GM21360 (cell line): ENCODE measurements at regions not wholly inside any gene's neighbourhood (a gene's known extent, or its start where the extent isn't known, plus 50 kb on each side); places are given as distances from the start of the nearest gene placed in this dataset.

Experiments
- ATAC-seq: cut with Tn5 transposase; IDR thresholded peaks from one replicate; pipeline ENCODE4 v1.9.1; 2021; ENCODE audit warnings: mild to moderate bottlenecking, moderate library complexity; ENCODE audit not compliant: unreplicated experiment

DNA sequence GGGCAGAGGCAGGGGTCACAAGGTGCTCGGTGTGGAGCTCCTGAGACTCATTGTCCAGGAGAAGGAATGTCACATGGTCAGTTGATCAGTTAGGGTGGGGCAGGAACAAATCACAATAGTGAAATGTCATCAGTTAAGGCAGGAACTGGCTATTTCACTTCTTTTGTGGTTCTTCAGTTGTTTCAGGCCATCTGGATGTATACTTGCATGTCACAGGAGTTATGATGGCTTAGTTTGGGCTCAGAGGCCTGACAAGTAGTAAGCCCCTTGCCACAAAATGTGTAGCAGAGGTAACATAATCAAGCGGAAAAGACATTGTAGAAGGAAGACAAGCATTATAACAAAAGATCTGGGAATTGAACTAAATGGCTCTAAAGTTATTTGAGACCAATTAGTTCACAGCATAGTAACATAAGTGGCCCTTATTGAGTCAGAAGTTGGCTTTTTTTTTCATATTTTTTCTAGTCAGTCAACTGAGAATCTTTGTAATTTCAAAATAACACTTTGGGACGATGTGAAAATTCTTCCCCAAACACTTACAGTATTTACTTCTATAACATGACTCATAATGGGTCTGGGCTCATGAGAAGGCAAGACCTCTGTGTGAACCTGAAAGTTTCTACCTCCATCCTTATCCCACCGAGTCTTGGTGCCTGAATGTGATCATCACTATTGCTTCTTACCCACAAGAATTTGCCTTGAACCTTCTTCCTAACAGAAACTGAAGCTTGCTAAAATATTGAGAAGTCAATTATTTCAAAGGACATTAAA is 137.0 kb upstream of the DPT start:
- ATAC-seq, result no peak

DNA sequence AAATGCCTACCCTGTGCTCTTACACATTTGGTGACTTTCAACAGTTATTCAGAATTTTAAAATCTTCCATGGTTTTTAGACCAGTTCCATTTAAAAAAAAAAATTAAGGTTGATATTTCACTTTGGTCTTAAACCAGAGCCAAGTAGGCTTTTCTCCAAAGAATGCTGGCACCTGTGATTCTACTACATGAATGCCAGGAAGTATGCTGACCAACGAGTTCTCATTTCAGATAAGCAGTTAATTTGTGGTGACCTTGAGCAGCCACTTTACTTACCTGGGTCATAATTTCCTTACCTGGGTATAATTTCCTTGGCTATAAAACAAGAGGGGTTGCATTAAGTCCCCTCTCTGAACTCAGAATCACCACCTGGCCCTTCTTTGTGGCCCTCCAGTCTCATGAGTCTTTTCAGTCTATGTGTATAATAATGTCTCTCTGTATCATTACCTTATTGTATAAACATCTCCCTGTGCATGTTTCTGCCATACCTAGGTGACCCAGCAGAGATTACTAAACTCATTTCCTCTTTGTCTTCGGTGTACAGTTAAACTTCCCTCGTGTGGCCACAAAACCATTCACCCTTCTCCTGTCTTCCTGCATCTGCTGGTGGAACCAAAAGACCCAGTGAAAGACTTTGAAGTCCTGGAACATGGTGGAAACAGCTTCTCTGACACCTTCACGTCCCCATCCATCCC is 139.1 kb upstream of the DPT start:
- ATAC-seq, result no peak

DNA sequence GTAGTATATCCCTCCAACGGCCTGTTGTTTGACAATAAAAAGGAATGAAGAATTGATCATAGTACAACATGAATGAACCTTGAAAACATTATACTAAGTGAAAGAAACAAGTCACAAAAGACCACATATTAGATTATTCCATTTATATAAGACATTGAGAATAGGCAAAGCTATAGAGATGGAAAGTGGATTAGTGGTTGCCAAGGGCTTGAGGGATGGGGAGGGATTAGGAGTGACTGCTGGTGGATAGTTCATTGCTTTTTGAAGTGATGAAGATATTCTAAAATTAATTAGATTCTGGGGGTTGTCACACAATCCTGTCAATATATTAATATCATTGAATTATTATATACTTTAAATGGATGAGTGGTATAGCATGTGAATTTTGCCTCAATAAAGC is 142.5 kb upstream of the DPT start:
- ATAC-seq, result no peak

DNA sequence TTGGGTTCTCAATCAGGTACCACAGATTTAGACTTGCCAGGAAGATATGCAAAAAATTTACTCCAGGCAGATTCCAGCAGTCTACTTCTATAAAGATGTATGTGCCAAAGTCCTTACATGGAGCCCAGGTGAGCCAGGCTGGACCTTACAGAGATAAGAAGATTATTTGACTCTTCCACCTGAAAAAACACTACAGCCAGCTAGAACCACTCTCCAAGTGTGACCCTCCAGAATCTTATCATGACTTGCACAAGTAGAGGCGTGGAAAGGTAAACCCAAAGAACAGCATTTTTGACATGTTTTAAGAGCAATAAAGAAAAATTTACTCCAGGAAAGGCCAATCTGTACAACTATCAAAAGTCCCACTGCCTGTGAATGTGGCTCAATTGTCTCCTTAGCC is 146.8 kb upstream of the DPT start:
- ATAC-seq, result no peak

DNA sequence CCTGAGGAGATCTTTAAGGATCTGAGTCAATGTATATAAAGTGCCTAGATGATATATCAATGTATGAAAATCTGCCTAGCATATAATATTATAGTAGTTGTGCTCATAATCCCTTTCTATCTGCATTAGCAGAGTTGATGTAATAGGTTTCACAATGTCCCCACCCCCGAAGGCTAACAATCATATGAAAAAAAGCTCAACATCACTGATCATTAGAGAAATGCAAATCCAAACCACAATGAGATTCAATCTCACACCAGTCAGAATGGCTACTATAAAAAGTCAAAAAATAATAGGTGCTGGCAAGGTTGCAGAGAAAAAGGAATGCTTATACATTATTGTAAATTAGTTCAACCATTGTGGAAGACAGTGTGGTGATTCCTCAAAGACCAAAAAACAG is 147.8 kb upstream of the DPT start:
- ATAC-seq, result no peak

DNA sequence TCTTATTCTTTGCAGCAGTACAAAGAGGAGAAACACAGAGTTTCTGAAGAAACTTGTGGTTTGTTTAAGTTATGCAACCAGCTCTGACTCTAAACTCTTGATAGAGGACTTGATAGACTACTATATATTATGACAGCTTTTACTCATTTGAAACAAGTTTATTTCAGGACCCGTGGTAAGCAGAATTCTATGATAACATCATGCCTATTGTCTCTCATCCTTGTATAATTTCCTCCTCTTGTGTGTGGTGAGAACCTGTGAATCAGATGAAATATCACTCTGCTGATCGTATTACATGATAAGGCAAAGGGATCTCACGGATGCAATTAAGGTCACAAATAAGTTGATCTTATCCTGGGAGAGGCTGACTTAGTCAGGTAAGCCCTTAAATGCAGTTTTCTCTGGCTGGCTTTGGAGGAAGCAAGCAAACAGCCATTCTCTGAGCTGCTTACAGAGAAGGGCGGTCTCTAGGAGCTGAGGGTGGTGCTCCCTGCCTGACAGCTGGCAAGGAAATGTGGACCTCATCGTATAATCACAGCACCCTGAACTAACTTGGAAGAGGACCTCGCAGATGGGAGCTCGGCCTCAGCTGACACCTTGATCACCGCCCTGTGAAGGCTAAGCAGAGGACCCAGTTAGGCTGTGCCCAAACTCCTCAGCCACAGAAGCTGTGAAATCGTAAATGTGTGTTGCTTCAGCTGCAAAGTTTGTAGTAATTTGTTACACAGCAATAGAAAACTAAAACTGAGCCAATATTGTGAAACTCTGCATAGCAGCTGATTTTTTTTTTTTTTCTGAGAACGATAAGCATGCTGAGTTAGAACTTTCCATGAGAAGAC is 151.1 kb upstream of the DPT start:
- no peak for ATAC-seq

DNA sequence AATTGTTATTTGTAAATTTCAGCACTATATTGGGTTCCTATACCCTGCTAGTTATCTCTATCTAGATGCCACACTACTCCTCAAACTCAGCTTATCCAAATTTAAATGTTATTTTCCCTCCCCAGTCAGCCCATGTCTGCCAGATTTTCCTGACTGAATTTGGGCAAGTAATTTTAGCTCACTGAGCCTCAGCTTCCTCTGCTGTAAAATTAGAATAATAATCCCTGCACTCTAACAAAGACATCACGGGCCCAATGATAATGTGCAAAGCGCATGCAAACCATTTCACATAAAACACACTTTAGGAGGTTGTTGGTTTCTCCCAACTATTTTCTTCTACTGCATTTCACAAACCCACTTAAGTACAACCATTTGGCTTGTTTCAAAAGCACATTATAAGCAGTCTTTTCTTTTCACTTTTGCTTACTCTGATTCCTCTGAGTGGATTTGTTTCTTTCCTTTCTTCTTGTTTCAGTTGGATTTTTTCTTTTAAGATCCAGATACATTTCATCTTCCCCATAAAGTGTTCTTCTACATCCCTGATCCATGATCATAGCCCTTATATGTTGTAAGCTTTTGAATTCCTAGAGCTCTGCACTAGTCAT is 152.8 kb upstream of the DPT start:
- ATAC-seq, result no peak

DNA sequence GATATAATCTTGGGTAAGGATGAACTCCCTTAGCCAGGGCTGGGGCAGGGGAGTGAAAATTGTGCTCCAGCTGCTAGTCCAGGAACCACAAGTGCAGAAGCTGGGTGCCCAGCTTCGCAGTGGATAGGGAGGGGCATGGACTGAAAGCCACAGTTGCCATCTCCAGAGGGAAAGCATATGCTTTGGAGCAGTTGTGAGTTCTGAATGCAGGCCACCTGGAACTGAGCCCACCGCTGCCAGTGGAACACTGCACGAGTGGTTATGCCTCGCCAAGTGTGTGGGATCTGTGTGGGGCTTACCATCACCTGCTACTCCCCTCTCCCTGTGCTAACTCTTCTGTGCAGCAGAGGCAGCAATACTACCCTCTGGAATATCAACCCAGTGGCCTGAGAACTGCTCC is 158.4 kb upstream of the DPT start:
- ATAC-seq, result no peak

DNA sequence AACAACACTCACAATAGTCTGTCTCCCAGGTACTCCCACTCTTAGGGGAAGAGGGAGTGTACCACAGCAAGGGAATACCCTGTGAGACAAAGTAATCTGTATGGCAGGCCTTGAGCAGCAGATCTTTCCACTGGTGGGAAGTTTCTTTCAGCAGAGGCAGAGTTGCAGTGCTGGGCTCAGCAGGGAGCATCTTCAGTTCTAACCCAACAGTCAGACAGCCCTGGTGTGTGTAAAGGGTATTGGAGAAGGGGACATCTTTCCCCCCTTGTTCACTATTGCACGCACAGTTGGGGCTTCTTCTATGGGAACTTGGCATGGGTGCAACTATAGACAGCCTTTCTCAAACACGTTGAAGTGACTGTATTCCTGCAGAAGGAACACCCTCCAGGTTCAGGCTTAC is 159.4 kb upstream of the DPT start:
- ATAC-seq, result no peak

DNA sequence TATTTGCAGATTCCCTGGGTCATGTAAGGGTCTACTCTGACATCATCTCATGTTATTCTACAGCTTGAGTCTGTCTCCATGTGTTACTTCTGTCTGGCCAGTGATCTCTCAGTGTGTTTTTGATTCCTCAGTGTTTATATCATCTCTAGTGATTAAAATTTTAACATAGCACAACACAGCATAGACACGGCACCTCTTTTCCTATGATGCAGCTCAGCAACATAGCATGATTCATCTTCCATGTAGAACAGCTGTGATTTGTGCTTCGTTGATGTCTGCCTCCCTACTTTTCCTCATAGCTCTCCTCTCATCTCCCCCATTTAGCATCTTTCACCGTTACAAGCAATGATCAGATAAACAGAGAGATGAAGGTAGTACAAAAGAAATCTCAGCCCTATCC is 163.9 kb upstream of the DPT start:
- no peak for ATAC-seq

DNA sequence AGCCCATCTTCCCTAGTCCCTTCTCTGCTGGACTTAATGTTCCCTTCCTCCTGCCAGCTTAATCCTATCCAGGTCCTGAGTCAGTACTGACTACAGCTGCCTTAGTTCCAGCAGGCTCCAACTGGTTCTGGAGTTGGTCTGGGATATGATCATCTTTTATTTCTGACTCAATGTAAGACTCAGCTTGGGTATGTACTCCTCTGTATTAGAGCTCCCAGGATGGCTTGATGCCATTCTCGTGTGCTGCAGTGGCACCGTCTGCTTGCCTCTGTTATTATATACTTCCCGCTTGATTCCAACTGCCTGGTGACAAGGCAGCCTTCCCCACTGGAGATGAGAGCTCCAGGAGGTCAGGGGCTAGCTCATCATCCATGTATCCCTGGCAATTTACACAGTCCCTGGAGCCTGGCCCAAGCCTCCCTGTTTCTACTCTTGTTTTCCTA is 164.4 kb upstream of the DPT start:
- ATAC-seq, result no peak

DNA sequence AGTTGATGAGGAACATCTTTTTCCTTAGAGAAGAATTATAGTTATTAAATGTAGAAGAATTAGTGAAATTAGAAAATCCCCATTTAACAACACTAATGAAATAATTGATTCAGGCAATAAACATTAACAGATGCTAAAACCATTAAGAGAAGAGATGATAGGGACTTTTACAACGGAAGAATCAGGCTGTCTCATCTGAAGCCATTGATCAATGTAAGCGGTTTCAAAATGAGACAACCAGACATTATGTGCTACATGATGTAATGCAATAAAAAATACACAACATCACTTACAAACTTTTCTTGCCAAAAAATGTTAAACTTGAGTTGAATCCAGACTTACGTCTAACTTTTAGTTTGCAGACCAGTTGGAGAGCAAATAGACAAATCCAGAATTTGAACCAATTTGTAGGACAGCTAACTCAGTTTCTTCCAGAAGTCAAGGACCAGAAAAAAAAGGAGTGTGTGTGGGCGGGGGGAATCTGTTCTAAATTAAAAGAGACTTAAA is 165.4 kb upstream of the DPT start:
- no peak for ATAC-seq

DNA sequence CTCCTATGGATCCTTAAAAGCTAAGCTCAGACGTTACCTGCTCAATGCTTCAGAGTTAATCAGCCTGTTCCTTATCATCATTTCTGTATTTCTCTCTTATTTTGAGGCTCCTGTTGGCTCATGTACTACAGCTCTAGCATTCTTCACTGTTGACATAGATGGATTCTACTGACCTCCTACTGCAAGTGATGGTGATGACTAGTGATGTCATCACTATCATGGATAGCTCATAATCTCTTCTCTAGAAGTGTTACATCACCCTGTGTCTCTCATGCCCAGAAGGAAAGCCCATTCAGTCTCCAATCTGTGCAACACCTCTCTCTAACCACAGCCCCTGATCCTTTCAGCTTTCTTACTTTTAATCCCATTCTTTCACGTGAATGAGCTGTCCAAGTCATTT is 168.2 kb upstream of the DPT start:
- no peak for ATAC-seq

DNA sequence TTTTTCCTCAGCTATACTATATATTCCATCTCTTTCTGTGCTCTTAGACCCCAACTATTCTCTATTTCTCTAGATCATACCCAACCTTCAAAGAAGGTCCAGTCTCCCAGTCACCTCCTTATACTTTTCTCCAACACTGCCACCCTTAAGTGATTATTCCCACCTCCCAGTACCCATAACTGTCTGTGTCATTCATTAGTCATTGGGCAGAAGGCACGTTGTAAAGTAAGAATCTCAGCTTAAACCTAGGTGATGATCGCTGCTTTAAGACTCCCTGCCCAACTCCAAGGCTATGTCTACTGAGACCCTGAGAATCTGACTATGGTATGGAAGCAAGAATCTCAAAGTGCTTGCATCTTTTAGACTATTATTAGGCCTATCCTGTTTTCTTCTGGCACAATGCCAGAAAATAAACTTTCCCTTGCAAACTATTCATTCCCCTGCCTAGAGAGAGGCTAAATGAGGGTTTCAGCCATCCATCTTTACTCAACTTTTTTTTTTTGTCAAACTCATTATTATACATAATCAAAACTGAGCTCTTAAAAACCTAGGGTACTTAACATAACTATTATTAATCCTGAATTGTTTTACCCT is 174.3 kb upstream of the DPT start:
- no peak for ATAC-seq

DNA sequence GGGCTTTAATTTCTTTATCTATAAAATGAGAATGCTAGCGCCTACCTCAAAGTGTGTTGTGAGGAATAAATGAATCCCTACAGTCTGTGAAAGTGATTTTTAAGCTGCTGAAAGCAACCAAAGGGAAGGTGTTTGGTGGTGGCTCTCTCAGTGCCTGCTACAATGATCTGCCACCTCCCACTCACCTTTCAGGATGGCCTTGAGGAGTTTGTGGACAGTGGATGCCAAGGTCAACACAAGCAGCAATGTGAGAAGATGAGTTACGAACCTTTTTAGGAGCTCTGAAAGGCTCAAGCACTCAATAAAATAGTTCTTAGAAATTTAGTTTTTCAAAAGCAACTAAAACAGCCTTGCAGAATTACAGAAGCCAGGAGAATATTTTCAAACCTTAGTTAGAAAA is 176.6 kb upstream of the DPT start:
- ATAC-seq, result no peak

DNA sequence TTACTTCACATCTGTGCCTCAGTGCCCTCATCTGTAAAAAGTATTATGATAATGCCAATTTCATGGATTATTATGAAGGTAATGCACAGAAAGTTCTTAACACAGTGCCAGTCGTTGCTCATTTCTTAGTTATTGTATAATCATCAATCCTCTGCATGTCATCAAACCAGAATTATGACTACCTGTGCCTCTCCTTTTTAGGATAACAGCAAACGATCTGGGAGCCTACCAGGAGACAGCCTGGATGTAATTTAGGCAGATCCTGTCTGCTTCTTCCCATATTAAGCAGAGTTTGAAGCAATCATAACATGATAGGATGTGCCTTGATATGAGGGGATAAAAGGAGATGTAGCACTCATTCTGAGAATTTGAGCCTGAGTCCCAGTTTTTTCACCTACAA is 177.4 kb upstream of the DPT start:
- no peak for ATAC-seq

DNA sequence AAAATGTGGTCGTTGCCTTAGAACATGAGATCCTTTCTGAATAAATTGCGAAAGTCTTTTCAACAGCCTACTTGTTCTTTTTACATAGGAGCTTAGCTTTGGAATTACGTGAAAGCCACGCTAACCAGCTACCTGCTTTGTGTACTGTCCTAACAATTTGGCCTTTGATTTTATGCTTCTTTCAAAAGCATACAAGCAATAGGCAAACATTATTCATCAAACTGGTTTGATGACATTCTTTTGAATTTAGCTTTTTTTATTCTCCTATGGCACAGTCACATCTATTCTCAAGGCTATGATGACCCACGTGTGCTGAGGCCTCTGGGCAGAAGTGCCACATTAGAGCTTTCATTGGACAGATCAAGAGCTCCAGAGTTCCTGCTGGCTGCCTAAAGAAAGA is 178.0 kb upstream of the DPT start:
- no peak for ATAC-seq

DNA sequence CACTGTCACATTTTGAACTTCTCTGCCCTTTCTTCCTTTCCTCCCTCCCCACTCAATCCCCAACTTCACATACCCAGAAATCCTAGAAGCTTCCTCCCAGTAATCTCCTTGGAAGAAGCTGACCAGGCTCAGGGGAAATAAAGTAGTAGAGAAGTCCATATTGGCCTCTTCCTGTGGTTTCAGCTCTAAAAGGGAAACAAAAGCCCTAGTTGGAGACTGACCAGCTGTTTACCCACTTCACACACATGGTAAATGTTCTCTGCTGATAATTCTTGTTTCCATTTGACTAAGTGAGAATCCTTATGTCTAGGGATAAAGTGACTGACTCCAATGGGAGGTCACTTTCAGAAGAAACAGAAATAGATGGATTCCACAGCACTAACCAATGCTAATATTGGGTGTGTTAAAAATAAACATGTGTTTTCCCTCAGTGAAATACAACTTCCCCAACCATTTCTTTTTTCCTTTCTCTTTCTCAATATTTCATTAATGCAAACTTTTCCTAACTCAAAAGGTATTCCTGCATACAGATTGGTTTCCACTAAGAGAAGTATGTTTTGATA is 178.9 kb upstream of the DPT start:
- ATAC-seq, result no peak

DNA sequence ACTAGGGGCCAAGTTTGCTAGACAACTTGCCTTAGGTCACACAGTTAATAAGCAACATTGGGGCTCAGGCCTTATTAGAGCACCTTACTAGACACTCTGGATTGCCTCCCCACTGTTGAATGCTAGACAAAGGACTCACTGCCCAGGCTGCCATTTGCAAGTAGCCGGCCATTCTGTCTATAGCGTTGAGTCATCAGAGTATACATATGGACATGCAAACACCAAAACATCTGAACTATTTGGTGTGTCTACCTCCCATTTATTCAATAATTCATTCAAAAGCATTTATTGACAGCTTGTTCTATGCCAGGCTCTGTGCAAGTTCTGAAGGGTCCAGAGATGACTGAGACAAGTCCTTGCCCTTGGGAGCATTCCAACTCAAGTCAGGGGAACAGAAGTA is 181.4 kb upstream of the DPT start:
- no peak for ATAC-seq

DNA sequence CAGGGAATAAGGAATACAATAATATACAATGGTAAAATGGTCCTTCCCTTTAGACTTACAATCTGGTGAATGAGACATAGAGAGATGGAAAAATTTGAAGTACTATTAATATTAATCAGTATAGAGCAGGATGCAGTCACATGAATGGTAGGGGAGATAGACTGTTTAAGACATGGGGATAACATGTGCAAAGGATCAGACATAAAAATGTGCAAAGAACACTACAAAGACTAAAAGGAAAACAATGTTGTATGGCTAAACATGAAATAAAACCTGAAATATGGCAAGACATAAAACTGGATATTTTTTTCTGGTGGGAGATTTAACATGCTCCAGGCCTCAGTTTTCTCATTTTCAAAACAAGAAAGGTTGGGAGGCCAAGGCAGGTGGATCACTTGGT is 182.4 kb upstream of the DPT start:
- ATAC-seq, result no peak
